Activated T-cell treated with anti-CD3 and anti-CD28 coated beads, Interleukin-2, amount 50 U/mL, for 72 hours (primary cell): ENCODE measurements at regions not wholly inside any gene's neighbourhood (a gene's known extent, or its start where the extent isn't known, plus 50 kb on each side); places are given as distances from the start of the nearest gene placed in this dataset.

Source experiments
- ATAC-seq, 2 donors: fragments of 150-1000 bp; cut with Tn5 transposase; replicated peaks in 1 of 2; 2 replicates each; pipeline ENCODE4 v1.10.0; 2021; ENCODE audit warnings: moderate library complexity in 2 of 2, mild to moderate bottlenecking in 1 of 2
- DNase-seq, 2 donors: peaks; one replicate each; pipeline ENCODE4 v3.0.0; 2021 to 2022; ENCODE audit warnings: mixed read lengths in 1 of 2
- H3K27ac Mint-ChIP-seq: one replicate; pipeline ENCODE4 v1.8.0; 2022; ENCODE audit warnings: mild to moderate bottlenecking, moderate library complexity, mixed read lengths
- H3K27me3 Mint-ChIP-seq: one replicate; pipeline ENCODE4 v1.8.0; 2022; ENCODE audit warnings: low read depth, mixed read lengths
- H3K36me3 Mint-ChIP-seq, 2 donors: one replicate each; pipeline ENCODE4 v1.8.0; 2022; ENCODE audit warnings: mixed read lengths in 2 of 2, mild to moderate bottlenecking in 1 of 2; ENCODE audit not compliant: insufficient read depth in 2 of 2
- H3K4me1 Mint-ChIP-seq: one replicate; pipeline ENCODE4 v1.8.0; 2022; ENCODE audit warnings: low read depth, mixed read lengths
- H3K4me3 Mint-ChIP-seq, 2 donors: one replicate each; pipeline ENCODE4 v1.8.0; 2022; ENCODE audit warnings: mild to moderate bottlenecking in 2 of 2, mixed read lengths in 2 of 2, moderate library complexity in 2 of 2
- H3K9me3 Mint-ChIP-seq, 2 donors: one replicate each; pipeline ENCODE4 v1.8.0; 2022; ENCODE audit warnings: mixed read lengths in 2 of 2

- Mint-ChIP-seq H3K27ac (no peak overlapping the region), H3K4me1 (no peaks in the 10 kb centered on the region), H3K9me3 (peaks cover 0 to 2% of the 10 kb centered on the region in 2 donors), H3K36me3 (no peaks in the 10 kb centered on the region), H3K27me3 (no peaks in the 10 kb centered on the region), H3K4me3 (no peak overlapping the region)
- DNase-seq: no peak
- ATAC-seq: no peak
Measured at GRCh38 chr3:139824864-139825263, 110.1 kb upstream of the CLSTN2 start.

- H3K4me3 Mint-ChIP-seq: no peak overlapping the region
- no peaks in the 10 kb centered on the region for H3K4me1 Mint-ChIP-seq
- no peaks in the 10 kb centered on the region for H3K36me3 Mint-ChIP-seq
- DNase-seq (no peak), ATAC-seq (no peak)
- no peak overlapping the region for H3K27ac Mint-ChIP-seq
- H3K9me3 Mint-ChIP-seq: no peaks in the 10 kb centered on the region
- no peaks in the 10 kb centered on the region for H3K27me3 Mint-ChIP-seq
Measured at GRCh38 chr3:139814646-139815045, 120.3 kb upstream of the CLSTN2 start.

DNA sequence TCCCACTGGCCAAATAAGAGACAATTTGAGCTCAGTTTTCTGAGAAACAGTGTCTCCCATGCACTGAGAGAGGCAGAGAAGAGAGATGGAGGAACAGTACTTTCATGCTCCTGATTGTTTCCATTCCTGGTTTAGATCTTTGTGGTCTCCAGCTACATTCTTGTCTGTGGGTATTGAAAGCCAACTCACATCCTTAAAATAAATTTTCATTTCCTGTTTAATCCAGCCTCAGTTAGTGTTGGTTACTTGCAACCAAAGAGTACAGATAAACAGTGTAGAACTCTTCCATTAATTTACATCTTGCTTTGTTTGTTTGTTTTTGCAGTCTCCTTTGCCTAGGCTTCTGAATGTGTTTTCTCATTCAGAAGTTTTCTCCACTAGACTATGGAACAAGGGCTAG, 123.7 kb upstream of the CLSTN2 start:
- DNase-seq: no peak
- H3K27ac Mint-ChIP-seq: no peak overlapping the region
- no peaks in the 10 kb centered on the region for H3K27me3 Mint-ChIP-seq
- no peak overlapping the region for H3K4me3 Mint-ChIP-seq
- no peak for ATAC-seq
- H3K9me3 Mint-ChIP-seq: no peaks in the 10 kb centered on the region
- no peaks in the 10 kb centered on the region for H3K36me3 Mint-ChIP-seq
- no peaks in the 10 kb centered on the region for H3K4me1 Mint-ChIP-seq

GRCh38 chr3:139808201-139808600, 126.8 kb upstream of the CLSTN2 start:
- Mint-ChIP-seq H3K27me3 (no peaks in the 10 kb centered on the region), H3K4me1 (no peaks in the 10 kb centered on the region), H3K9me3 (no peaks in the 10 kb centered on the region), H3K27ac (no peak overlapping the region), H3K36me3 (no peaks in the 10 kb centered on the region), H3K4me3 (no peak overlapping the region)
- ATAC-seq (no peak), DNase-seq (no peak)

DNA sequence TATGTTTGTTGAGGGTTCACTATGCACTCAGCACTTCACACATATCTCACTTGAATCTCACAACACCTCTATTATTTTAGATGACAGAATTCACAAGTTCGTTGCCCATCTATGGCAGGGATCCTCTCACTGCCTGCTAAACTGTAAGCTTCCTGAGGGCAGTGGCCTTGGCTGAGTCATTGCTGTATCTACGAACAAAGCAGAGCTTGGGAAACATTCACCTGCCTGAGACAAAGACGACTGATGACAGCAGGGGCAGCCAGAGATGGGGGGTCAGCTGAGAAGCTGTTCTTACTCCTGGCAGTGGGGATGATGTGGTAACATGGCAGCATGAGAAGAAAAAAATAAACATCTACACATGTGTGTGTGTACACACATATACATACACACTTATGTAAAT, 125.5 kb upstream of the NMNAT3 start:
- no peaks in the 10 kb centered on the region for H3K36me3 Mint-ChIP-seq
- ATAC-seq: no peak

DNA sequence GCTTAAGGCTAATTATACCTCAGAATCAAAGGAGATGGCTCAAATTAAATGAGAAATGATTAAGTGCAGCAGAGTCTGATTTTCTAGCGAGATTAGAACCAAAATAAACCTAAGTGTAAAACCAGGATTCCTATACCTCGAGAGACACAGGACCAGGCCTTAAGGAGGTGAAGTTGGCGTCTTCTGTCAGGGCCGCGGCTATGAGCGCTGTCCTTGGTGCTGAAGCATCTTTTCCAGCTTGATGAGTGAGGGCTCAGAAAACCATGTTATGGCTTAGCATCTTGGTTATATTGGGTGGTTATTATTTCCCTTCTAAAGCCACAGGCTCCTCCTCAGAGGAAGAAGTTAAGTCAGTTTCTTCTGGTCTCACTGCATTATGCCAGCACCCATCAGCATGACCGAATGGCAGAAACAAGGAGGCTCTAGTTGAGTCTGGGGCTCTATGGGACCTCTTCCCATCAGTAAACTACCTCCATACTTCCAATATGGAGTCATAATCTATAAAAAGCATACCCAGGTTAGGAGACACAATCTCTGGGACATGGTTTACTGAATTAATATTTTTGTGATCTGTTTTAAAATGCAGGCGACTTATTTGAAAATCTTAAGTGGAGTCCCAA, 120.1 kb upstream of the NMNAT3 start:
- H3K27ac Mint-ChIP-seq: no peak overlapping the region
- ATAC-seq (no peak), DNase-seq (peak; percentile 2 to 4)
- H3K4me3 Mint-ChIP-seq: no peak overlapping the region
- H3K36me3 Mint-ChIP-seq: no peaks in the 10 kb centered on the region
- H3K4me1 Mint-ChIP-seq: no peaks in the 10 kb centered on the region
- H3K9me3 Mint-ChIP-seq: peaks cover 4 to 7% of the 10 kb centered on the region in 2 donors
- no peaks in the 10 kb centered on the region for H3K27me3 Mint-ChIP-seq

More for the DNA sequence above, 125.5 kb upstream of the NMNAT3 start:
- Mint-ChIP-seq H3K27me3 (no peaks in the 10 kb centered on the region), H3K9me3 (peaks cover 2 to 4% of the 10 kb centered on the region in 2 donors), H3K4me3 (no peak overlapping the region), H3K4me1 (no peaks in the 10 kb centered on the region), H3K27ac (no peak overlapping the region)
- no peak for DNase-seq

DNA sequence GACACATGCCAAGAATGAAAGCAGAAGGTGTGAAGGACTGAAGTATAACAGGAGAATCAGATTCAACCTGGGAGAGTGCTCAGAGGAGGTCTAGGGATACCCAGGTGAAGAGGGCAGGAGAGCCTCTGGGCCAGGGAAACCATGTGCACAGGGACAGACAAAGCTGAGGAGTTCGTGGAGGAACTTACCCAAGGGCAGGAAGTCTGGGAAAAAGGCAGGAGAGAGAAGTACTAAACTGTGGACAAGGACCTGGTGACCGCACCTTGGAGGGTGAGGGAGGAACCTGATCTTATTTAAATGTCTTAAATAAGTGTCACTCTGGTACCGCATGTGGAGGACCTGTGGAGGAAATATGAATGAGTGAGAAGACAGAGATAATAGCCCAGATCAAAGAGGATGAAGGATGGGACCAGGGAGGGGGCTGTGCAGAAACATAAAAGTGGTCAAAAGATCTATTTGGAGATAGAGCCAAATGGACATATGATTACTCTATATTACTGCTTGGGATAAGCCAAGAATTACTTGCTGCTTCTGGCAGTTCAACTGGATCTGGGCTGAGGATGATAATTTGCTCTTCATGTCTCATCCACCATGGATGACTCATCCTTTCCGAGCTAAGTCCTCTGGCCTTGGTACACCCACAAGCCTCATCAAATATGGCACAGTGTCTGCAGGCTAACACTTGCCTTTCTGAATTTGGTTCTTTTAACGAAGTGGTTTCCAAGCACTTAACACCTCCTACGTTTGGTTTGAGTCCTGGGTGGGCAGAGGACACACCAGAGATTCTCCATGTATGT, 116.9 kb upstream of the NMNAT3 start:
- H3K36me3 Mint-ChIP-seq: no peaks in the 10 kb centered on the region
- no peak overlapping the region for H3K4me3 Mint-ChIP-seq
- ATAC-seq: no peak
- peaks cover 6 to 11% of the 10 kb centered on the region in 2 donors for H3K9me3 Mint-ChIP-seq
- no peaks in the 10 kb centered on the region for H3K4me1 Mint-ChIP-seq
- H3K27ac Mint-ChIP-seq: no peak overlapping the region
- H3K27me3 Mint-ChIP-seq: peaks cover 8% of the 10 kb centered on the region
- DNase-seq: no peak

DNA sequence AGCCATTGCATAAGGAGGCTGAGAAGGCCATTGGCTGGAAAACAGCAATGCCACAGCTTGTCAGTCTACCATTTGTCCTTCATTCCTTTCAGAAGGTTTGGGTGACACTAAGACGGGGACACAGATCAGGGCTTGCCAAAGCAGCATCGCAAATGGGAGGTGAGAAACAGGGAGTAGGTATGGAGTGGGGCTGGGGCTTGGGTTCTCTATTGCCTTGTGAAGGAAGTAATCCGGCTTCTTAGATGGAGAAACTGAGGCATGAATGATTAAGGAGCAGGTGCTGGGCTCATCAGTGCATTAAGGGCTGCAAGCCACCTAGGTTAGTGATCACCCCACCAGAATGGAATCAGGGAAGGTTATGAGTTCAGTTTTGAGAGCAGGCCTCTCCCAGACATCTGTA, 115.6 kb upstream of the NMNAT3 start:
- Mint-ChIP-seq H3K4me3 (no peak overlapping the region), H3K4me1 (no peaks in the 10 kb centered on the region), H3K27ac (no peak overlapping the region), H3K27me3 (peaks cover 8% of the 10 kb centered on the region), H3K36me3 (no peaks in the 10 kb centered on the region), H3K9me3 (peaks cover 3 to 9% of the 10 kb centered on the region in 2 donors)
- DNase-seq: no peak
- ATAC-seq: no peak

DNA sequence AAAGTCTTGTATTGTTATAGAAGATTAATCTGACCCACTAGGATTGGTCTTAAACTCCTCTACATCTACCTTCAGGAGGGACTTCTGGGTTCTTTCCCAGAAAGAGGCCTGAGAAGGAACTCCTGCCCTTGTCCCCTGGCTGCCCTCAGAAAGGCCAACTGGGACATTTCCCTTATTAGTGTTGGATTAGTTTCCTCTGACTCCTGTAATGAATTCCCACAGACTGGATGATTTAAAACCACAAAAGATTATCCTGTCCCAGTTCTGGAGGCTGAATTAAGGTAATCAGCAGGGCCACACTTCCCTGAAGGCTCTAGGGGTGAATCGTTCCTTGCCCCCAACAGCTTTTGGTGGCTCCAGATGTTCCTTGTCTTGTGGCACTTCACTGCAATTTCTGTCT, 102.8 kb upstream of the NMNAT3 start:
- no peak for ATAC-seq

GRCh38 chr3:139778682-139779233, 101.0 kb upstream of the NMNAT3 start:
- no peaks in the 10 kb centered on the region for H3K4me1 Mint-ChIP-seq
- H3K27me3 Mint-ChIP-seq: no peaks in the 10 kb centered on the region
- H3K4me3 Mint-ChIP-seq: no peak overlapping the region
- no peak overlapping the region for H3K27ac Mint-ChIP-seq
- no peaks in the 10 kb centered on the region for H3K9me3 Mint-ChIP-seq
- H3K36me3 Mint-ChIP-seq: no peaks in the 10 kb centered on the region
- ATAC-seq: no peak
- DNase-seq: no peak

More for the DNA sequence above, 102.8 kb upstream of the NMNAT3 start:
- H3K36me3 Mint-ChIP-seq: no peaks in the 10 kb centered on the region
- no peaks in the 10 kb centered on the region for H3K9me3 Mint-ChIP-seq
- DNase-seq: no peak
- no peaks in the 10 kb centered on the region for H3K27me3 Mint-ChIP-seq
- H3K4me1 Mint-ChIP-seq: no peaks in the 10 kb centered on the region
- no peak overlapping the region for H3K4me3 Mint-ChIP-seq
- H3K27ac Mint-ChIP-seq: no peak overlapping the region

- H3K27ac Mint-ChIP-seq: no peak overlapping the region
- no peaks in the 10 kb centered on the region for H3K9me3 Mint-ChIP-seq
- no peaks in the 10 kb centered on the region for H3K27me3 Mint-ChIP-seq
- H3K4me3 Mint-ChIP-seq: no peak overlapping the region
- ATAC-seq (no peak), DNase-seq (no peak)
- H3K36me3 Mint-ChIP-seq: no peaks in the 10 kb centered on the region
- peaks cover 6% of the 10 kb centered on the region for H3K4me1 Mint-ChIP-seq
Measured at GRCh38 chr3:139774560-139775302, 97.0 kb upstream of the NMNAT3 start.

GRCh38 chr3:139772539-139773500, 95.0 kb upstream of the NMNAT3 start:
- H3K27ac Mint-ChIP-seq: no peak overlapping the region
- peak; percentile 42 to 43 for ATAC-seq
- H3K9me3 Mint-ChIP-seq: no peaks in the 10 kb centered on the region
- DNase-seq: no peak
- peaks cover 5% of the 10 kb centered on the region for H3K27me3 Mint-ChIP-seq
- H3K36me3 Mint-ChIP-seq: no peaks in the 10 kb centered on the region
- H3K4me3 Mint-ChIP-seq: no peak overlapping the region
- H3K4me1 Mint-ChIP-seq: peaks cover 6% of the 10 kb centered on the region
